ENCODE measurements at regions not wholly inside any gene's neighbourhood (a gene's known extent, or its start where the extent isn't known, plus 50 kb on each side); places are given as distances from the start of the nearest gene placed in this dataset.

GRCh38 chr2:52968043-52968442, 799.6 kb upstream of the CHAC2 start:
- Histone ChIP-seq H3K27ac (ENCODE audit: control insufficient read depth, insufficient read depth) (no peak overlapping the region), H4K20me1 (ENCODE audit: control insufficient read depth, insufficient read depth) (no peaks in the 10 kb centered on the region), H3K27me3 (replicated peaks in 1 of 2; ENCODE audit: control insufficient read depth in 2 of 2, insufficient read depth in 2 of 2, low read length in 1 of 2) (no peaks in the 10 kb centered on the region), H3K79me2 (ENCODE audit: control insufficient read depth, insufficient read depth, low read length) (no peaks in the 10 kb centered on the region), H3K9ac (ENCODE audit: control insufficient read depth, insufficient read depth, low read length) (no peak overlapping the region), H2AFZ (ENCODE audit: control insufficient read depth, low read depth, low read length) (no peak overlapping the region), H3K9me3 (replicated peaks; ENCODE audit: control insufficient read depth, insufficient read depth, low read length) (no peaks in the 10 kb centered on the region), H3K4me3 (no peak overlapping the region), H3K4me2 (ENCODE audit: control insufficient read depth, insufficient read depth) (no peak overlapping the region), H3K4me1 (ENCODE audit: control insufficient read depth, insufficient read depth, low read length) (no peaks in the 10 kb centered on the region), H3K36me3 (ENCODE audit: control insufficient read depth in 2 of 2, insufficient read depth in 2 of 2, low read length in 1 of 2) (no peaks in the 10 kb centered on the region)
- no TSS peak for BruUV-seq (replicated peaks)
- WGBS (ENCODE audit: insufficient coverage, insufficient replicate concordance, low lambda C conversion rate, missing lambda C conversion rate): 65% methylated on average over 1 of the region's 1 CpG
- POLR2A ChIA-PET: no interaction called here
- in situ Hi-C loops (cut with MboI) (no loop called here), intact Hi-C loops (cut with micrococcal nuclease; ENCODE audit: unreplicated experiment) (no loop called here)
- CTCF ChIA-PET: no interaction called here
- DNase-seq (ENCODE audit: low read depth, low spot score) (no peak), FAIRE-seq (no peak), ATAC-seq (peak; percentile 27; the same call in 1 of the 3 replicates)
- SMC1A ChIA-PET (ENCODE audit: uncharacterized antibody, unreplicated experiment): no interaction called here
- RAD21 ChIA-PET (ENCODE audit: unreplicated experiment): no interaction called here
- no peak for TF ChIP-seq MYB (IDR thresholded peaks at IDR 0.05; ENCODE audit: borderline replicate concordance, low read depth, low read length)
- TF ChIP-seq, protein P1, sequence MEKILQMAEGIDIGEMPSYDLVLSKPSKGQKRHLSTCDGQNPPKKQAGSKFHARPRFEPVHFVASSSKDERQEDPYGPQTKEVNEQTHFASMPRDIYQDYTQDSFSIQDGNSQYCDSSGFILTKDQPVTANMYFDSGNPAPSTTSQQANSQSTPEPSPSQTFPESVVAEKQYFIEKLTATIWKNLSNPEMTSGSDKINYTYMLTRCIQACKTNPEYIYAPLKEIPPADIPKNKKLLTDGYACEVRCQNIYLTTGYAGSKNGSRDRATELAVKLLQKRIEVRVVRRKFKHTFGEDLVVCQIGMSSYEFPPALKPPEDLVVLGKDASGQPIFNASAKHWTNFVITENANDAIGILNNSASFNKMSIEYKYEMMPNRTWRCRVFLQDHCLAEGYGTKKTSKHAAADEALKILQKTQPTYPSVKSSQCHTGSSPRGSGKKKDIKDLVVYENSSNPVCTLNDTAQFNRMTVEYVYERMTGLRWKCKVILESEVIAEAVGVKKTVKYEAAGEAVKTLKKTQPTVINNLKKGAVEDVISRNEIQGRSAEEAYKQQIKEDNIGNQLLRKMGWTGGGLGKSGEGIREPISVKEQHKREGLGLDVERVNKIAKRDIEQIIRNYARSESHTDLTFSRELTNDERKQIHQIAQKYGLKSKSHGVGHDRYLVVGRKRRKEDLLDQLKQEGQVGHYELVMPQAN (conservative IDR thresholded peaks at IDR 0.05): no peak
- TF ChIP-seq RELA (IDR thresholded peaks at IDR 0.05; ENCODE audit: borderline replicate concordance, partially characterized antibody): no peak
- no peak for TF ChIP-seq NBN (IDR thresholded peaks at IDR 0.05)
- TF ChIP-seq CREM (IDR thresholded peaks at IDR 0.05; ENCODE audit: low read depth): no peak
- TF ChIP-seq POLR2AphosphoS2 (IDR thresholded peaks at IDR 0.05; ENCODE audit: low read depth, low read length): no peak
- TF ChIP-seq, protein P2, sequence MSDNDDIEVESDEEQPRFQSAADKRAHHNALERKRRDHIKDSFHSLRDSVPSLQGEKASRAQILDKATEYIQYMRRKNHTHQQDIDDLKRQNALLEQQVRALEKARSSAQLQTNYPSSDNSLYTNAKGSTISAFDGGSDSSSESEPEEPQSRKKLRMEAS (IDR thresholded peaks at IDR 0.05; ENCODE audit: low read depth, low read length): no peak
- TF ChIP-seq ZBTB40 (IDR thresholded peaks at IDR 0.05; ENCODE audit: borderline replicate concordance): no peak
- no peak for TF ChIP-seq RCOR1 (conservative IDR thresholded peaks at IDR 0.05; ENCODE audit: low read depth, low read length)
- TF ChIP-seq, protein P3, sequence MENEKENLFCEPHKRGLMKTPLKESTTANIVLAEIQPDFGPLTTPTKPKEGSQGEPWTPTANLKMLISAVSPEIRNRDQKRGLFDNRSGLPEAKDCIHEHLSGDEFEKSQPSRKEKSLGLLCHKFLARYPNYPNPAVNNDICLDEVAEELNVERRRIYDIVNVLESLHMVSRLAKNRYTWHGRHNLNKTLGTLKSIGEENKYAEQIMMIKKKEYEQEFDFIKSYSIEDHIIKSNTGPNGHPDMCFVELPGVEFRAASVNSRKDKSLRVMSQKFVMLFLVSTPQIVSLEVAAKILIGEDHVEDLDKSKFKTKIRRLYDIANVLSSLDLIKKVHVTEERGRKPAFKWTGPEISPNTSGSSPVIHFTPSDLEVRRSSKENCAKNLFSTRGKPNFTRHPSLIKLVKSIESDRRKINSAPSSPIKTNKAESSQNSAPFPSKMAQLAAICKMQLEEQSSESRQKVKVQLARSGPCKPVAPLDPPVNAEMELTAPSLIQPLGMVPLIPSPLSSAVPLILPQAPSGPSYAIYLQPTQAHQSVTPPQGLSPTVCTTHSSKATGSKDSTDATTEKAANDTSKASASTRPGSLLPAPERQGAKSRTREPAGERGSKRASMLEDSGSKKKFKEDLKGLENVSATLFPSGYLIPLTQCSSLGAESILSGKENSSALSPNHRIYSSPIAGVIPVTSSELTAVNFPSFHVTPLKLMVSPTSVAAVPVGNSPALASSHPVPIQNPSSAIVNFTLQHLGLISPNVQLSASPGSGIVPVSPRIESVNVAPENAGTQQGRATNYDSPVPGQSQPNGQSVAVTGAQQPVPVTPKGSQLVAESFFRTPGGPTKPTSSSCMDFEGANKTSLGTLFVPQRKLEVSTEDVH (IDR thresholded peaks at IDR 0.05; ENCODE audit: low read depth, partially characterized antibody): no peak
- no peak for TF ChIP-seq MTA3 (IDR thresholded peaks at IDR 0.05; ENCODE audit: borderline replicate concordance, low read length)
- TF ChIP-seq NR2C1 (IDR thresholded peaks at IDR 0.05): no peak
- no peak for TF ChIP-seq SMARCA5 (IDR thresholded peaks at IDR 0.05)
- TF ChIP-seq, protein P4, sequence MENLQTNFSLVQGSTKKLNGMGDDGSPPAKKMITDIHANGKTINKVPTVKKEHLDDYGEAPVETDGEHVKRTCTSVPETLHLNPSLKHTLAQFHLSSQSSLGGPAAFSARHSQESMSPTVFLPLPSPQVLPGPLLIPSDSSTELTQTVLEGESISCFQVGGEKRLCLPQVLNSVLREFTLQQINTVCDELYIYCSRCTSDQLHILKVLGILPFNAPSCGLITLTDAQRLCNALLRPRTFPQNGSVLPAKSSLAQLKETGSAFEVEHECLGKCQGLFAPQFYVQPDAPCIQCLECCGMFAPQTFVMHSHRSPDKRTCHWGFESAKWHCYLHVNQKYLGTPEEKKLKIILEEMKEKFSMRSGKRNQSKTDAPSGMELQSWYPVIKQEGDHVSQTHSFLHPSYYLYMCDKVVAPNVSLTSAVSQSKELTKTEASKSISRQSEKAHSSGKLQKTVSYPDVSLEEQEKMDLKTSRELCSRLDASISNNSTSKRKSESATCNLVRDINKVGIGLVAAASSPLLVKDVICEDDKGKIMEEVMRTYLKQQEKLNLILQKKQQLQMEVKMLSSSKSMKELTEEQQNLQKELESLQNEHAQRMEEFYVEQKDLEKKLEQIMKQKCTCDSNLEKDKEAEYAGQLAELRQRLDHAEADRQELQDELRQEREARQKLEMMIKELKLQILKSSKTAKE (IDR thresholded peaks at IDR 0.05; ENCODE audit: low read depth, poor library complexity, severe bottlenecking): no peak
